ENCODE measurements at regions not wholly inside any gene's neighbourhood (a gene's known extent, or its start where the extent isn't known, plus 50 kb on each side); places are given as distances from the start of the nearest gene placed in this dataset.

DNA sequence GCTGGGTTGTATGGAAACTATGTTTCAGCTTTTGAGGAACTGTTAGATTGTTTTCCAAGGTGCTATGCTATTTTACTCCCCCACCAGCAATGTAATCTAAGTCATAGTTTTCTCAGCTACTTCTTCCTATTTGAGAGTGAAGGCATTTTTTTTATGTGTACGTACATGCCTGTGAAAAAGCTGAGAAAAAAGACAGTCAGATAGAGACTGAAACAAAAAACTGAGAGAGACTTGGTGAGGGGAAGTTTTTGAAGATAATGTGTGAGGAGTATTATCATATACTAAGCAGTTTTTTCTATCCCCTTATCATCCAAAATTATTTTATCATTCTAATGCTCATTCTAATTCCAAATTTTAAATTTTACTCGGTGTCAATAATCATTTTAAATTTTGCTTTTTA, 780.0 kb downstream of the BCKDHB start:
- FAIRE-seq, result no peak

More for the DNA sequence above, 780.0 kb downstream of the BCKDHB start:
- no peaks in the 10 kb centered on the region for H3K79me2 ChIP-seq (ENCODE audit: control insufficient read depth, insufficient read depth, low read length)
- H3K27ac ChIP-seq (ENCODE audit: control insufficient read depth, insufficient read depth), result no peak overlapping the region
- DNase-seq (ENCODE audit: low read depth, low spot score), result no peak
- SMC1A ChIA-PET (ENCODE audit: uncharacterized antibody, unreplicated experiment), result interaction anchor here (0.9 kb wide), 1 partner anchor 9 kb away, joined by 3 read pairs; no protein-coding TSS in a partner anchor
- ATAC-seq, result no peak
- in situ Hi-C loops (cut with MboI), result no loop called here
- no peaks in the 10 kb centered on the region for H3K36me3 ChIP-seq (ENCODE audit: control insufficient read depth in 2 of 2, insufficient read depth in 2 of 2, low read length in 1 of 2)
- POLR2A ChIA-PET, result no interaction called here
- no peaks in the 10 kb centered on the region for H3K9me3 ChIP-seq (replicated peaks; ENCODE audit: control insufficient read depth, insufficient read depth, low read length)
- H3K4me1 ChIP-seq (ENCODE audit: control insufficient read depth, insufficient read depth, low read length), result no peaks in the 10 kb centered on the region
- H2AFZ ChIP-seq (ENCODE audit: control insufficient read depth, low read depth, low read length), result no peak overlapping the region
- H3K27me3 ChIP-seq (replicated peaks in 1 of 2; ENCODE audit: control insufficient read depth in 2 of 2, insufficient read depth in 2 of 2, low read length in 1 of 2), result no peaks in the 10 kb centered on the region
- 30% methylated on average over 2 of the region's 2 CpGs for WGBS (ENCODE audit: insufficient coverage, insufficient replicate concordance, low lambda C conversion rate, missing lambda C conversion rate)
- intact Hi-C loops (cut with micrococcal nuclease; ENCODE audit: unreplicated experiment), result no loop called here
- H3K9ac ChIP-seq (ENCODE audit: control insufficient read depth, insufficient read depth, low read length), result no peak overlapping the region
- CTCF ChIA-PET, result no interaction called here
- RAD21 ChIA-PET (ENCODE audit: unreplicated experiment), result no interaction called here
- H3K4me3 ChIP-seq, result no peak overlapping the region
- TF ChIP-seq RUNX3 (IDR thresholded peaks at IDR 0.05; ENCODE audit: low read length) (no peak), ZNF274 (IDR thresholded peaks at IDR 0.05; ENCODE audit: insufficient read depth, insufficient read length) (no peak), RAD21 (IDR thresholded peaks at IDR 0.05; ENCODE audit: insufficient read depth, low read depth, low read length) (no peak), ZSCAN29 (IDR thresholded peaks at IDR 0.05) (no peak), JUND (IDR thresholded peaks at IDR 0.05; ENCODE audit: low read depth, low read length) (no peak), ASH2L (IDR thresholded peaks at IDR 0.05; ENCODE audit: borderline replicate concordance, low read depth) (no peak), MXI1 (IDR thresholded peaks at IDR 0.05; ENCODE audit: low read depth, low read length) (no peak), LARP7 (IDR thresholded peaks at IDR 0.05) (no peak), CREB1 (IDR thresholded peaks at IDR 0.05; ENCODE audit: low read depth) (no peak), STAT3 (IDR thresholded peaks at IDR 0.05; ENCODE audit: low read depth, low read length) (no peak), CREM (IDR thresholded peaks at IDR 0.05; ENCODE audit: low read depth) (no peak), CHD1 (IDR thresholded peaks at IDR 0.05; ENCODE audit: low read depth, low read length) (no peak), HDGF (IDR thresholded peaks at IDR 0.05) (no peak), WRNIP1 (IDR thresholded peaks at IDR 0.05; ENCODE audit: borderline replicate concordance, low read depth, low read length) (no peak), IRF4 (IDR thresholded peaks at IDR 0.05; ENCODE audit: low read depth, low read length) (no peak), RAD51 (IDR thresholded peaks at IDR 0.05) (no peak), NR2F1 (conservative IDR thresholded peaks at IDR 0.05) (no peak)
- TF ChIP-seq, protein P1, sequence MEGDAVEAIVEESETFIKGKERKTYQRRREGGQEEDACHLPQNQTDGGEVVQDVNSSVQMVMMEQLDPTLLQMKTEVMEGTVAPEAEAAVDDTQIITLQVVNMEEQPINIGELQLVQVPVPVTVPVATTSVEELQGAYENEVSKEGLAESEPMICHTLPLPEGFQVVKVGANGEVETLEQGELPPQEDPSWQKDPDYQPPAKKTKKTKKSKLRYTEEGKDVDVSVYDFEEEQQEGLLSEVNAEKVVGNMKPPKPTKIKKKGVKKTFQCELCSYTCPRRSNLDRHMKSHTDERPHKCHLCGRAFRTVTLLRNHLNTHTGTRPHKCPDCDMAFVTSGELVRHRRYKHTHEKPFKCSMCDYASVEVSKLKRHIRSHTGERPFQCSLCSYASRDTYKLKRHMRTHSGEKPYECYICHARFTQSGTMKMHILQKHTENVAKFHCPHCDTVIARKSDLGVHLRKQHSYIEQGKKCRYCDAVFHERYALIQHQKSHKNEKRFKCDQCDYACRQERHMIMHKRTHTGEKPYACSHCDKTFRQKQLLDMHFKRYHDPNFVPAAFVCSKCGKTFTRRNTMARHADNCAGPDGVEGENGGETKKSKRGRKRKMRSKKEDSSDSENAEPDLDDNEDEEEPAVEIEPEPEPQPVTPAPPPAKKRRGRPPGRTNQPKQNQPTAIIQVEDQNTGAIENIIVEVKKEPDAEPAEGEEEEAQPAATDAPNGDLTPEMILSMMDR (IDR thresholded peaks at IDR 0.05 in 2 of 3, conservative IDR thresholded peaks at IDR 0.05 in 1 of 3; ENCODE audit: control insufficient read depth in 2 of 3, extremely low read depth in 1 of 3, insufficient read depth in 1 of 3, low read depth in 3 of 3, low read length in 3 of 3), result no peak
- TF ChIP-seq, protein P2, sequence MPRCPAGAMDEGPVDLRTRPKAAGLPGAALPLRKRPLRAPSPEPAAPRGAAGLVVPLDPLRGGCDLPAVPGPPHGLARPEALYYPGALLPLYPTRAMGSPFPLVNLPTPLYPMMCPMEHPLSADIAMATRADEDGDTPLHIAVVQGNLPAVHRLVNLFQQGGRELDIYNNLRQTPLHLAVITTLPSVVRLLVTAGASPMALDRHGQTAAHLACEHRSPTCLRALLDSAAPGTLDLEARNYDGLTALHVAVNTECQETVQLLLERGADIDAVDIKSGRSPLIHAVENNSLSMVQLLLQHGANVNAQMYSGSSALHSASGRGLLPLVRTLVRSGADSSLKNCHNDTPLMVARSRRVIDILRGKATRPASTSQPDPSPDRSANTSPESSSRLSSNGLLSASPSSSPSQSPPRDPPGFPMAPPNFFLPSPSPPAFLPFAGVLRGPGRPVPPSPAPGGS (IDR thresholded peaks at IDR 0.05; ENCODE audit: borderline replicate concordance, insufficient read depth, low read depth, low read length, poor library complexity, severe bottlenecking), result no peak
- no TSS peak for BruUV-seq (replicated peaks)
- no peaks in the 10 kb centered on the region for H4K20me1 ChIP-seq (ENCODE audit: control insufficient read depth, insufficient read depth)
- no peak overlapping the region for H3K4me2 ChIP-seq (ENCODE audit: control insufficient read depth, insufficient read depth)
